GM18867 (cell line): ENCODE measurements at regions not wholly inside any gene's neighbourhood (a gene's known extent, or its start where the extent isn't known, plus 50 kb on each side); places are given as distances from the start of the nearest gene placed in this dataset.

ENCODE experiments used
- ATAC-seq: cut with Tn5 transposase; IDR thresholded peaks from one replicate; pipeline ENCODE4 v1.9.1; 2021; ENCODE audit warnings: mild to moderate bottlenecking, moderate library complexity; ENCODE audit not compliant: unreplicated experiment

- ATAC-seq: no peak
Observed at GRCh38 chr7:28360739-28361138, 51.6 kb upstream of the CREB5 start.

GRCh38 chr7:28361551-28361950 lies 50.8 kb upstream of the CREB5 start:
- ATAC-seq: no peak

DNA sequence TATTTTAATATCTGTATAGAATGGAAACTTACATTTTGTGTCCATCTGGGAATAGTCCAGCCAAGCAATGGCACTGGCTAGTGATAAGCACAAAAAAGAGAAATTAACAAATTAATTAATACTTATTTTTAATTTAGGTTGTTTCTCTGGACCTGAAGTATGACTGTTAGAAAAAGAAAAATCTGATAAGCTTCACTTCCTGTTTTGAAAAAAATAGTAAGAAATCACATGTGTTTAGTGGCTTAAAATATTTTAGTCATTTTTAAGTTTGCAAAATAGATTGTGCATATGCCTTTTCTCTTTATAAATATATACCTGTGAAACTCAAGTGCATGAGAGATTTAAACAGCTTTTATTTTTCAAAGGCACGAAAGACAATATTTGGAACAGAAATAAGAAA lies 50.1 kb upstream of the CREB5 start:
- no peak for ATAC-seq
